IMR-90 (cell line): ENCODE measurements at regions not wholly inside any gene's neighbourhood (a gene's known extent, or its start where the extent isn't known, plus 50 kb on each side); places are given as distances from the start of the nearest gene placed in this dataset.

Source experiments
- ATAC-seq: fragments of 200-7000 bp; cut with Tn5 transposase; 2 replicates; pipeline ENCODE4 v1.9.1; 2020; ENCODE audit warnings: low read depth, mild to moderate bottlenecking, moderate library complexity
- BruUV-seq: library from RNA; stranded (reverse); fragments of 400-500 nt; replicated peaks from 2 replicates; lab custom pipeline; 2021; lab: Mats Ljungman, UMichigan
- CTCF ChIA-PET: fragments of 300-600 bp; formaldehyde crosslinking; extraction: SDS; loops from one replicate; lab custom pipeline; 2021; ENCODE audit warnings: antibody characterized with exemption; lab: Yijun Ruan, JAX
- POLR2A ChIA-PET: fragments of 300-600 bp; sonication (Branson Sonifier 250); formaldehyde crosslinking; loops from one replicate; lab custom pipeline; 2022; ENCODE audit warnings: antibody characterized with exemption; ENCODE audit not compliant: unreplicated experiment; lab: Charles Lee
- DNase-seq: peaks from one replicate; pipeline ENCODE4 v3.0.0; 2013
- H2AFZ ChIP-seq: replicated peaks from 2 replicates; pipeline ENCODE3; 2013; ENCODE audit warnings: low read length, mild to moderate bottlenecking; ENCODE audit not compliant: poor library complexity
- H2AK5ac ChIP-seq: 2 replicates; pipeline ENCODE4 v1.6.1; 2013; ENCODE audit warnings: low read depth, low read length, inconsistent platforms
- H2AK9ac ChIP-seq: replicated peaks from 2 replicates; pipeline ENCODE3; 2013; ENCODE audit warnings: mild to moderate bottlenecking, low read depth, low read length, moderate library complexity; ENCODE audit not compliant: poor library complexity
- H2BK120ac ChIP-seq: 2 replicates; pipeline ENCODE4 v1.6.1; 2013; ENCODE audit warnings: low read depth, low read length, inconsistent platforms
- H2BK15ac ChIP-seq: 3 replicates; pipeline ENCODE4 v1.6.1; 2013; ENCODE audit warnings: low read depth, low read length, inconsistent platforms
- H2BK20ac ChIP-seq: 2 replicates; pipeline ENCODE4 v1.6.1; 2013; ENCODE audit warnings: low read depth, mild to moderate bottlenecking, inconsistent platforms, low read length, moderate library complexity
- H2BK5ac ChIP-seq: 2 replicates; pipeline ENCODE4 v1.6.1; 2013; ENCODE audit warnings: mild to moderate bottlenecking, low read depth, low read length, inconsistent platforms; ENCODE audit not compliant: poor library complexity, severe bottlenecking
- H3K14ac ChIP-seq: replicated peaks from 2 replicates; pipeline ENCODE4 v1.6.1; 2013; ENCODE audit warnings: low read depth, low read length, inconsistent platforms
- H3K18ac ChIP-seq: 2 replicates; pipeline ENCODE4 v1.6.1; 2013; ENCODE audit warnings: low read depth, low read length, control low read depth
- H3K23ac ChIP-seq: 2 replicates; pipeline ENCODE4 v1.6.1; 2013; ENCODE audit warnings: low read depth, low read length, inconsistent platforms
- H3K27ac ChIP-seq: 2 replicates; pipeline ENCODE4 v1.5.1; 2013; ENCODE audit warnings: mild to moderate bottlenecking, control low read depth, low read length; ENCODE audit not compliant: insufficient read depth
- H3K27me3 ChIP-seq: 2 replicates; pipeline ENCODE4 v1.6.1; 2013; ENCODE audit warnings: low read length; ENCODE audit not compliant: control insufficient read depth, insufficient read depth
- H3K36me3 ChIP-seq: 2 replicates; pipeline ENCODE4 v1.6.1; 2013; ENCODE audit warnings: low read length, mixed read lengths; ENCODE audit not compliant: control insufficient read depth, insufficient read depth
- H3K4ac ChIP-seq: 2 replicates; pipeline ENCODE4 v1.6.1; 2013; ENCODE audit warnings: low read depth, low read length, inconsistent platforms
- H3K4me1 ChIP-seq: 2 replicates; pipeline ENCODE4 v1.6.1; 2013; ENCODE audit warnings: low read length, mixed read lengths; ENCODE audit not compliant: control insufficient read depth, insufficient read depth
- H3K4me2 ChIP-seq: 2 replicates; pipeline ENCODE4 v1.6.1; 2013; ENCODE audit warnings: low read depth, mild to moderate bottlenecking, control low read depth, low read length, moderate library complexity
- H3K4me3 ChIP-seq: 2 replicates; pipeline ENCODE4 v1.5.1; 2013; ENCODE audit warnings: low read depth, mild to moderate bottlenecking, control low read depth, low read length, moderate library complexity; ENCODE audit not compliant: insufficient read depth
- H3K56ac ChIP-seq: 2 replicates; pipeline ENCODE4 v1.6.1; 2013; ENCODE audit warnings: low read length, inconsistent platforms; ENCODE audit not compliant: insufficient read depth; ENCODE audit errors: extremely low read depth
- H3K79me1 ChIP-seq, 2 experiments: 2 replicates each; pipeline ENCODE4 v1.6.1; 2013; ENCODE audit warnings: low read length in 2 of 2, inconsistent platforms in 1 of 2, low read depth in 1 of 2
- H3K9ac ChIP-seq: 2 replicates; pipeline ENCODE4 v1.6.1; 2013; ENCODE audit warnings: low read depth, low read length, control low read depth
- H3K9me1 ChIP-seq: 2 replicates; pipeline ENCODE4 v1.6.1; 2013; ENCODE audit warnings: low read length, inconsistent platforms; ENCODE audit not compliant: insufficient read depth
- H3K9me3 ChIP-seq: 2 replicates; pipeline ENCODE4 v1.6.1; 2013; ENCODE audit warnings: low read length; ENCODE audit not compliant: control insufficient read depth, insufficient read depth
- H4K20me1 ChIP-seq: 2 replicates; pipeline ENCODE4 v1.6.1; 2013; ENCODE audit warnings: low read length, inconsistent platforms; ENCODE audit not compliant: insufficient read depth
- H4K5ac ChIP-seq: 2 replicates; pipeline ENCODE4 v1.6.1; 2013; ENCODE audit warnings: mild to moderate bottlenecking, low read depth, low read length, control low read depth
- H4K8ac ChIP-seq, 2 experiments: 2 replicates each; pipeline ENCODE4 v1.6.1; 2013; ENCODE audit warnings: low read depth in 2 of 2, low read length in 2 of 2, control low read depth in 1 of 2, inconsistent platforms in 1 of 2
- H4K91ac ChIP-seq: 2 replicates; pipeline ENCODE4 v1.6.1; 2013; ENCODE audit warnings: low read depth, low read length, inconsistent platforms; ENCODE audit not compliant: insufficient read depth
- BHLHE40 ChIP-seq: fragments of 150-350 bp; IDR thresholded peaks from 2 replicates; pipeline ENCODE4 v1.6.1; 2016; ENCODE audit warnings: mild to moderate bottlenecking, low read depth, low read length
- FOS ChIP-seq: fragments of 150-350 bp; IDR thresholded peaks from 2 replicates; pipeline ENCODE4 v1.6.1; 2016; ENCODE audit warnings: low read depth, low read length
- MAFK ChIP-seq: IDR thresholded peaks from 2 replicates; pipeline ENCODE4 v1.6.1; 2012; ENCODE audit warnings: low read depth, low read length, improper control_type of control experiment
- MXI1 ChIP-seq: IDR thresholded peaks from 2 replicates; pipeline ENCODE4 v1.6.1; 2012; ENCODE audit warnings: low read depth, mild to moderate bottlenecking, low read length, moderate library complexity, borderline replicate concordance
- NFE2L2 ChIP-seq: fragments of 150-350 bp; IDR thresholded peaks from 2 replicates; pipeline ENCODE4 v1.6.1; 2016; ENCODE audit warnings: low read depth, mild to moderate bottlenecking, low read length
- POLR2A ChIP-seq: IDR thresholded peaks from 2 replicates; pipeline ENCODE4 v1.6.1; 2012; ENCODE audit warnings: mild to moderate bottlenecking, low read depth, low read length
- RFX5 ChIP-seq: IDR thresholded peaks from 2 replicates; pipeline ENCODE4 v1.8.0; 2012; ENCODE audit warnings: low read depth, mild to moderate bottlenecking, low read length, moderate library complexity
- SMC3 ChIP-seq: fragments of 150-350 bp; IDR thresholded peaks from 2 replicates; pipeline ENCODE4 v1.6.1; 2016; ENCODE audit warnings: low read depth, mild to moderate bottlenecking, antibody characterized with exemption, low read length, moderate library complexity
- USF2 ChIP-seq: fragments of 150-350 bp; IDR thresholded peaks from 2 replicates; pipeline ENCODE4 v1.6.1; 2017; ENCODE audit warnings: mild to moderate bottlenecking, antibody characterized with exemption, low read length, low read depth
- WGBS, 2 experiments: methylation state at CpG; one replicate each; pipeline versions ENCODE4 v1.1.5 to v1.1.7; 2013; ENCODE audit warnings: missing lambda C conversion rate in 2 of 2; ENCODE audit not compliant: insufficient read length in 1 of 2; ENCODE audit errors: extremely low coverage in 2 of 2; 5-methylcytosine and 5-hydroxymethylcytosine counted together
- dilution Hi-C: fragments of 300-500 bp; cut with HindIII; formaldehyde crosslinking; loops from one replicate; pipeline ENCODE4 v1.14.3; 2018; ENCODE audit warnings: low sequenced_read_pairs; ENCODE audit not compliant: unreplicated experiment
- in situ Hi-C: fragments of 300-500 bp; cut with MboI; formaldehyde crosslinking; loops from 3 replicates; pipeline ENCODE4 v1.14.3; 2019; ENCODE audit warnings: low sequenced_read_pairs, inconsistent platforms, mixed read lengths
- intact Hi-C: fragments of 100-400 bp; cut with micrococcal nuclease; formaldehyde crosslinking; loops from 2 replicates; pipeline ENCODE4 v1.10.0; 2022
- TF ChIP-seq, protein P1 (sequence below): fragments of 150-350 bp; IDR thresholded peaks from 2 replicates; pipeline ENCODE4 v1.6.1; 2016; ENCODE audit warnings: low read depth, mild to moderate bottlenecking, low read length, moderate library complexity, borderline replicate concordance

DNA sequence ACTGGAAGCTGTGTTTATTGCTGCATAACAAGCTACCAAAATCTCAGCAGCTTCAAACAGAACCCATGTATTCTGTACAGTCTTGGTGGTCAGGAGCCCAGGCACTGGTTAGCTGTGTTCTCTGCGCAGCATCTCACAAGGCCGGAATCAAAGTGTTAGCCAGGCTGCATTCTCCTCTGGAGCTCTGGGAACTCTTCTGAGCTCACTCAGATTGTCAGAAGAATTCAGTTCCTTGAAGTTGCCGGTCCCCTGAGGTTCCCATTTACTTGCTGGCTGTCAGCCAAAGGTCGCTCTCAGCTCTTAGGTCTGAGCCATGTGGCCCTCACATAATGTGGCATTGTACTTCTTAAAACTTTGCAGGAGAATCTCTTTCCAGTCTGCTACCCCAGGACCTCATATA, 123.6 kb upstream of the SMIM21 start:
- 66% methylated on average over 3 of the region's 4 CpGs; no CpG with 5 or more reads in 1 of the 2 experiments for WGBS, 2 experiments
- Histone ChIP-seq H3K27me3 (peaks cover 3% of the 10 kb centered on the region), H3K4ac (no peak overlapping the region), H3K9me1 (no peaks in the 10 kb centered on the region), H4K91ac (no peak overlapping the region), H4K20me1 (no peaks in the 10 kb centered on the region), H3K27ac (no peak overlapping the region), H3K36me3 (no peaks in the 10 kb centered on the region), H3K18ac (no peak overlapping the region), H2AK5ac (no peak overlapping the region), H3K4me2 (no peak overlapping the region), H2AK9ac (no peak overlapping the region), H3K9me3 (no peaks in the 10 kb centered on the region), H2BK5ac (no peak overlapping the region), H4K5ac (no peak overlapping the region), H2BK15ac (no peak overlapping the region), H3K23ac (no peak overlapping the region), H3K14ac (no peak overlapping the region), H2BK20ac (no peak overlapping the region), H4K8ac (no peak overlapping the region), H3K4me3 (no peak overlapping the region), H2AFZ (no peak overlapping the region), H3K4me1 (no peaks in the 10 kb centered on the region), H3K56ac (no peak overlapping the region), H3K9ac (no peak overlapping the region), H3K79me1 (no peaks in the 10 kb centered on the region), H2BK120ac (no peak overlapping the region)
- dilution Hi-C loops (no loop called here), in situ Hi-C loops (no loop called here), intact Hi-C loops (no loop called here)
- BruUV-seq, result no TSS peak
- no peak for TF ChIP-seq NFE2L2
- TF ChIP-seq RFX5, result no peak
- TF ChIP-seq MXI1, result no peak
- TF ChIP-seq POLR2A, result no peak
- TF ChIP-seq USF2, result no peak
- TF ChIP-seq FOS, result no peak
- TF ChIP-seq, protein P1, sequence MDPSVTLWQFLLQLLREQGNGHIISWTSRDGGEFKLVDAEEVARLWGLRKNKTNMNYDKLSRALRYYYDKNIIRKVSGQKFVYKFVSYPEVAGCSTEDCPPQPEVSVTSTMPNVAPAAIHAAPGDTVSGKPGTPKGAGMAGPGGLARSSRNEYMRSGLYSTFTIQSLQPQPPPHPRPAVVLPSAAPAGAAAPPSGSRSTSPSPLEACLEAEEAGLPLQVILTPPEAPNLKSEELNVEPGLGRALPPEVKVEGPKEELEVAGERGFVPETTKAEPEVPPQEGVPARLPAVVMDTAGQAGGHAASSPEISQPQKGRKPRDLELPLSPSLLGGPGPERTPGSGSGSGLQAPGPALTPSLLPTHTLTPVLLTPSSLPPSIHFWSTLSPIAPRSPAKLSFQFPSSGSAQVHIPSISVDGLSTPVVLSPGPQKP, result no peak
- TF ChIP-seq BHLHE40, result no peak
- no peak for TF ChIP-seq MAFK
- no peak for TF ChIP-seq SMC3
- ATAC-seq (no peak), DNase-seq (no peak)
- CTCF ChIA-PET, result no interaction called here
- POLR2A ChIA-PET, result no interaction called here
